Muscle of back (tissue), 3 donors: ENCODE measurements at regions not wholly inside any gene's neighbourhood (a gene's known extent, or its start where the extent isn't known, plus 50 kb on each side); places are given as distances from the start of the nearest gene placed in this dataset.
"Not testable (repeated sequence)": the region's sequence is repeated elsewhere in the genome, so short reads cannot be mapped to it uniquely, and the experiment has no call there.

Experiments
- DNase-seq, 3 donors: peaks; one replicate each; pipeline versions ENCODE4 v3.0.0 to v3.0.0-alpha.2; 2013

GRCh38 chr9:124084087-124084486, 72.5 kb downstream of the LHX2 start:
- DNase-seq, result no peak

GRCh38 chr9:124087226-124087625, 75.7 kb downstream of the LHX2 start:
- DNase-seq, result no peak

- peak in 1 of 3 donors; percentile 17 for DNase-seq
These were observed 76.9 kb downstream of the LHX2 start for GRCh38 chr9:124088476-124088837.

GRCh38 chr9:124089631-124090488, 78.3 kb downstream of the LHX2 start:
- not testable (repeated sequence) for DNase-seq

- no peak for DNase-seq
These were observed 86.8 kb downstream of the LHX2 start for GRCh38 chr9:124098141-124098905.

- no peak for DNase-seq
These were observed 88.3 kb downstream of the LHX2 start for GRCh38 chr9:124099860-124100259.

GRCh38 chr9:124101215-124101968, 89.8 kb downstream of the LHX2 start:
- DNase-seq, result no peak

GRCh38 chr9:124101969-124102345, 90.4 kb downstream of the LHX2 start:
- DNase-seq, result no peak

GRCh38 chr9:124102363-124102762, 90.8 kb downstream of the LHX2 start:
- DNase-seq, result no peak

- DNase-seq, result no peak
These were observed 93.7 kb downstream of the LHX2 start for GRCh38 chr9:124105266-124105665.

GRCh38 chr9:124108216-124108615, 96.6 kb downstream of the LHX2 start:
- no peak for DNase-seq

GRCh38 chr9:124110307-124110915, 98.8 kb downstream of the LHX2 start:
- peak; percentile 65 to 89 (median 83) for DNase-seq

GRCh38 chr9:124116683-124117363, 105.3 kb downstream of the LHX2 start:
- no peak for DNase-seq

GRCh38 chr9:124118894-124119293, 107.3 kb downstream of the LHX2 start:
- DNase-seq, result no peak

GRCh38 chr9:124120272-124120671, 108.7 kb downstream of the LHX2 start:
- DNase-seq, result no peak

GRCh38 chr9:124121725-124122124, 110.2 kb downstream of the LHX2 start:
- no peak for DNase-seq

- no peak for DNase-seq
These were observed 110.8 kb downstream of the LHX2 start for GRCh38 chr9:124122321-124122720.

GRCh38 chr9:124122813-124123462, 111.4 kb downstream of the LHX2 start:
- peak in 2 of 3 donors; percentile 31 to 43 for DNase-seq

- DNase-seq, result not testable (repeated sequence)
These were observed 112.1 kb downstream of the LHX2 start for GRCh38 chr9:124123621-124124020.

GRCh38 chr9:124124729-124125650, 113.4 kb downstream of the LHX2 start:
- no peak for DNase-seq
